AML-193 (cell line): ENCODE measurements at regions not wholly inside any gene's neighbourhood (a gene's known extent, or its start where the extent isn't known, plus 50 kb on each side); places are given as distances from the start of the nearest gene placed in this dataset.

Experiments used
- DNase-seq, 2 experiments: peaks; one replicate each; lab custom pipeline; 2025; lab: John Stamatoyannopoulos, UW

GRCh38 chr2:78301166-78301789 lies 724.2 kb upstream of the REG3G start:
- DNase-seq: no peak

- DNase-seq: no peak
Measured at GRCh38 chr2:78304678-78305077, 720.8 kb upstream of the REG3G start.

- DNase-seq: no peak
Measured at GRCh38 chr2:78309460-78309859, 716.0 kb upstream of the REG3G start.

- DNase-seq: no peak
Measured at GRCh38 chr2:78315368-78315767, 710.1 kb upstream of the REG3G start.

- no peak for DNase-seq
Measured at GRCh38 chr2:78318275-78318674, 707.2 kb upstream of the REG3G start.

GRCh38 chr2:78330193-78330592 lies 695.3 kb upstream of the REG3G start:
- no peak for DNase-seq

- peak; percentile 39 to 61 for DNase-seq
Measured at GRCh38 chr2:78351208-78351607, 674.3 kb upstream of the REG3G start.

- no peak for DNase-seq
Measured at GRCh38 chr2:78353168-78353567, 672.3 kb upstream of the REG3G start.

GRCh38 chr2:78355967-78356366 lies 669.5 kb upstream of the REG3G start:
- DNase-seq: no peak

GRCh38 chr2:78383576-78383975 lies 641.9 kb upstream of the REG3G start:
- no peak for DNase-seq

- DNase-seq: no peak
Measured at GRCh38 chr2:78397198-78397597, 628.3 kb upstream of the REG3G start.

- no peak for DNase-seq
Measured at GRCh38 chr2:78407960-78408794, 617.3 kb upstream of the REG3G start.

- no peak for DNase-seq
Measured at GRCh38 chr2:78408795-78409118, 616.7 kb upstream of the REG3G start.

GRCh38 chr2:78411303-78411702 lies 614.2 kb upstream of the REG3G start:
- DNase-seq: no peak

GRCh38 chr2:78416625-78417300 lies 608.7 kb upstream of the REG3G start:
- DNase-seq: no peak

- no peak for DNase-seq
Measured at GRCh38 chr2:78417355-78417754, 608.1 kb upstream of the REG3G start.

- no peak for DNase-seq
Measured at GRCh38 chr2:78418021-78418420, 607.5 kb upstream of the REG3G start.

GRCh38 chr2:78420132-78420531 lies 605.4 kb upstream of the REG3G start:
- no peak for DNase-seq

- no peak for DNase-seq
Measured at GRCh38 chr2:78423631-78424030, 601.9 kb upstream of the REG3G start.

- no peak for DNase-seq
Measured at GRCh38 chr2:78427170-78427569, 598.3 kb upstream of the REG3G start.

GRCh38 chr2:78431241-78431640 lies 594.3 kb upstream of the REG3G start:
- peak; percentile 13 to 22 for DNase-seq

- no peak for DNase-seq
Measured at GRCh38 chr2:78439122-78439521, 586.4 kb upstream of the REG3G start.

GRCh38 chr2:78455586-78455985 lies 569.9 kb upstream of the REG3G start:
- no peak for DNase-seq
